DND-41 (cell line): ENCODE measurements at regions not wholly inside any gene's neighbourhood (a gene's known extent, or its start where the extent isn't known, plus 50 kb on each side); places are given as distances from the start of the nearest gene placed in this dataset.

ENCODE experiments used
- ATAC-seq: fragments of 200-7000 bp; cut with Tn5 transposase; 3 replicates; pipeline ENCODE4 v1.9.1; 2021; ENCODE audit warnings: low read depth; ENCODE audit not compliant: insufficient read depth
- DNase-seq: peaks from one replicate; pipeline ENCODE4 v3.0.0-alpha.2; 2020
- H2AFZ ChIP-seq: 2 replicates; pipeline ENCODE4 v1.6.0; 2012; ENCODE audit warnings: low read depth, low read length
- H3K27ac ChIP-seq: 2 replicates; pipeline ENCODE4 v1.5.1; 2012; ENCODE audit warnings: low read length, inconsistent platforms
- H3K27me3 ChIP-seq: fragments of 200-600 bp; sonication (generic); 2 replicates; pipeline ENCODE4 v1.6.0; 2012; ENCODE audit warnings: low read length, mild to moderate bottlenecking, inconsistent platforms; ENCODE audit not compliant: insufficient read depth, poor library complexity
- H3K36me3 ChIP-seq: 2 replicates; pipeline ENCODE4 v1.5.1; 2012; ENCODE audit warnings: low read length, inconsistent platforms; ENCODE audit not compliant: insufficient read depth
- H3K4me1 ChIP-seq: 2 replicates; pipeline ENCODE4 v1.5.1; 2012; ENCODE audit warnings: mild to moderate bottlenecking, low read length; ENCODE audit not compliant: insufficient read depth
- H3K4me2 ChIP-seq: 2 replicates; pipeline ENCODE4 v1.6.0; 2012; ENCODE audit warnings: mild to moderate bottlenecking, moderate library complexity, low read length, inconsistent platforms; ENCODE audit not compliant: insufficient read depth
- H3K4me3 ChIP-seq, 2 experiments: fragments of 200-600 bp in 1 of 2; shearing (Covaris generic) in 1 of 2; 2 replicates each; pipeline ENCODE4 v1.5.1; 2012 to 2016; ENCODE audit warnings: inconsistent platforms in 2 of 2, low read length in 2 of 2, mild to moderate bottlenecking in 2 of 2, low read depth in 1 of 2, moderate library complexity in 1 of 2
- H3K79me2 ChIP-seq: 2 replicates; pipeline ENCODE4 v1.6.0; 2012; ENCODE audit warnings: low read length, inconsistent platforms; ENCODE audit not compliant: insufficient read depth
- H3K9ac ChIP-seq: 2 replicates; pipeline ENCODE4 v1.6.0; 2012; ENCODE audit warnings: low read depth, mild to moderate bottlenecking, inconsistent platforms, low read length, moderate library complexity
- H3K9me3 ChIP-seq: 2 replicates; pipeline ENCODE4 v1.5.1; 2012; ENCODE audit warnings: low read length, moderate library complexity, mild to moderate bottlenecking, inconsistent platforms; ENCODE audit not compliant: insufficient read depth, severe bottlenecking
- H4K20me1 ChIP-seq: 2 replicates; pipeline ENCODE4 v1.6.0; 2012; ENCODE audit warnings: low read length; ENCODE audit not compliant: insufficient read depth
- EZH2 ChIP-seq: IDR thresholded peaks from 3 replicates; pipeline ENCODE4 v1.6.1; 2012; ENCODE audit warnings: borderline replicate concordance, low read depth, mild to moderate bottlenecking, moderate library complexity, low read length, inconsistent platforms; ENCODE audit not compliant: severe bottlenecking
- TF ChIP-seq, protein P1 (sequence below): IDR thresholded peaks from 2 replicates; pipeline ENCODE4 v1.5.1; 2012; ENCODE audit warnings: borderline replicate concordance, low read length, moderate library complexity, mild to moderate bottlenecking; ENCODE audit not compliant: poor library complexity, severe bottlenecking; ENCODE audit errors: extremely low read depth

DNA sequence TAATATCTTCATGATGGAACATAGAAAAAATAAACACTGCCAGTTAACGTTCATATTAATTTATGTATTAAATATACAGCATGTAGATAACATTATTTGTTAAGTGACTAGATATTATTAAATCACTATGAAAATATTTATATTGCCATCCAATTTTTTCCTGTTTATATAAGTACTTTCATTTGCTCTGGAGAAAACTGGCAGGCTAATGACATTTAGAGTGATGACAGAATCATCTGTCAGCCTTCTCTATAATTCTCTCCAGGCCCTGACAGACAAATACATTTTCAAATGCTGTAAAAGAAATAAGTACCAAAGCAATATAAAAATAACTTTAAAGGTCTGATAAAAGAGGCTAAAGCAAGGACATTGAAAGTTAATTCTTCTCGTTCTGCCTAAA lies 2556.7 kb upstream of the PCDH20 start:
- no peak overlapping the region for H3K4me3 ChIP-seq
- no peak overlapping the region for H3K4me2 ChIP-seq
- H3K9ac ChIP-seq: no peak overlapping the region
- TF ChIP-seq, protein P1, sequence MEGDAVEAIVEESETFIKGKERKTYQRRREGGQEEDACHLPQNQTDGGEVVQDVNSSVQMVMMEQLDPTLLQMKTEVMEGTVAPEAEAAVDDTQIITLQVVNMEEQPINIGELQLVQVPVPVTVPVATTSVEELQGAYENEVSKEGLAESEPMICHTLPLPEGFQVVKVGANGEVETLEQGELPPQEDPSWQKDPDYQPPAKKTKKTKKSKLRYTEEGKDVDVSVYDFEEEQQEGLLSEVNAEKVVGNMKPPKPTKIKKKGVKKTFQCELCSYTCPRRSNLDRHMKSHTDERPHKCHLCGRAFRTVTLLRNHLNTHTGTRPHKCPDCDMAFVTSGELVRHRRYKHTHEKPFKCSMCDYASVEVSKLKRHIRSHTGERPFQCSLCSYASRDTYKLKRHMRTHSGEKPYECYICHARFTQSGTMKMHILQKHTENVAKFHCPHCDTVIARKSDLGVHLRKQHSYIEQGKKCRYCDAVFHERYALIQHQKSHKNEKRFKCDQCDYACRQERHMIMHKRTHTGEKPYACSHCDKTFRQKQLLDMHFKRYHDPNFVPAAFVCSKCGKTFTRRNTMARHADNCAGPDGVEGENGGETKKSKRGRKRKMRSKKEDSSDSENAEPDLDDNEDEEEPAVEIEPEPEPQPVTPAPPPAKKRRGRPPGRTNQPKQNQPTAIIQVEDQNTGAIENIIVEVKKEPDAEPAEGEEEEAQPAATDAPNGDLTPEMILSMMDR: no peak
- TF ChIP-seq EZH2: no peak
- H3K9me3 ChIP-seq: no peaks in the 10 kb centered on the region
- ATAC-seq (no peak), DNase-seq (no peak)
- H3K27me3 ChIP-seq: no peaks in the 10 kb centered on the region
- H3K79me2 ChIP-seq: no peaks in the 10 kb centered on the region
- no peak overlapping the region for H3K27ac ChIP-seq
- no peaks in the 10 kb centered on the region for H4K20me1 ChIP-seq
- H2AFZ ChIP-seq: no peak overlapping the region
- H3K4me1 ChIP-seq: no peaks in the 10 kb centered on the region
- H3K36me3 ChIP-seq: no peaks in the 10 kb centered on the region

DNA sequence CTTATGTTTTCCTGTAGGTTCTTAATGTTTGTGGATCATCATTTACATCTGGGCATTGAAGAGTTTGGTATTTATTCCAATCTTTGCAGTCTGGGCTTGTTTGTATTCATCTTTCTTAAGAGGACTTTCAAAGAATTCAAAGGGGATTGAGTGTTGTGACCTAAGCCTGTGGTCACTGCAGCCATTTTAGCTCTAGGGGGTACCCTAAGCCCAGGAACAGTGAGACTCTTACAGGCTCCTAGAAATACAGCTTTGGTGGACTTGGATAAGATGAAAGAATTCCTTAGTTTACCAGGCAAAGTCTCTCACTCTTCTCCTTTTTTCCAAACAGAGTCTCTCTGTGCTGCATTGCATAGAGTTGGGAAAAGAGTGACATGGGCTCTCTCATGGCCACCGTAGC lies 2539.0 kb upstream of the PCDH20 start:
- Histone ChIP-seq H3K4me3 (no peak overlapping the region), H3K9ac (no peak overlapping the region), H3K27ac (no peak overlapping the region), H4K20me1 (no peaks in the 10 kb centered on the region), H2AFZ (no peak overlapping the region), H3K36me3 (no peaks in the 10 kb centered on the region), H3K79me2 (no peaks in the 10 kb centered on the region), H3K9me3 (no peaks in the 10 kb centered on the region), H3K4me1 (no peaks in the 10 kb centered on the region), H3K4me2 (no peak overlapping the region), H3K27me3 (no peaks in the 10 kb centered on the region)
- DNase-seq: no peak
- ATAC-seq: no peak
- TF ChIP-seq, protein P1: no peak
- TF ChIP-seq EZH2: no peak

DNA sequence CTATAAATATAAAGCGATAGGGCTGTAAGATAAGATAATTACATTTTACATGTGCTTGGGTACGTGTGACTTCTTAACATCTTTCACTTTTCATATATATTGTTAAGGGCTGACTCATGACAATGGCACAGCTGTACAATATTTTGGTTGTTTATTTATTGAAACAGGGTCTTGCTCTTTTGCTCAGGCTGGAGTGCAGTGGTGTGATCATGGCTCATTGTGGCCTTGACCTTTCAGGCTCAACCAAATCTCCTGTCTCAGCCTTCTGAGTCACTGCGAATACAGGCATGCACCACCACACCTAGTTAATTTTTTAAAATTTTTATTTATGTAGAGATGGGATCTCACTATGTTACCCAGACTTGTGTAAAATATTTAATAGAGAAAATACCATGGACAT lies 2532.4 kb upstream of the PCDH20 start:
- no peak overlapping the region for H3K4me3 ChIP-seq
- no peaks in the 10 kb centered on the region for H3K4me1 ChIP-seq
- TF ChIP-seq EZH2: no peak
- ATAC-seq (no peak), DNase-seq (no peak)
- no peak overlapping the region for H3K4me2 ChIP-seq
- H3K36me3 ChIP-seq: no peaks in the 10 kb centered on the region
- H3K27me3 ChIP-seq: no peaks in the 10 kb centered on the region
- no peak overlapping the region for H3K27ac ChIP-seq
- no peaks in the 10 kb centered on the region for H3K79me2 ChIP-seq
- H3K9me3 ChIP-seq: no peaks in the 10 kb centered on the region
- no peak overlapping the region for H3K9ac ChIP-seq
- no peak overlapping the region for H2AFZ ChIP-seq
- no peaks in the 10 kb centered on the region for H4K20me1 ChIP-seq

DNA sequence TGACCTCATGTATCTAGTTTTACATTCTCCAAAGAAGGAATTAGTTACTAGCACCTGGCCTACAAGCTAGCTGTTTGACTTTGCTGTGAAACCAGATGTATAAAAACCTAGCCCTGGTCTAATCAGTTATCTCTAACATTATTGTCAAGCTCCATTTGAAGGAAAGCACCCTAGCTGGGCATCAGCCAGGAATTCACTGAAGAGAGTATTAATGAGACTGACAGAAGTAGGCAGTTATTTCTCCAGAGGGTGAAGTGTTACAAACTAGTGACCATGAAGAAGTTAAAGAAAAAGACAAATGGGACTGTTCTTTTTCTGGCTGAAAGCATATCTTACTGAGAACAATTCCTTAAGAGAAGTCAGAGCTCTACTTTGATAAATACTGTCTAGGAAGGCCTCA lies 2529.3 kb upstream of the PCDH20 start:
- Histone ChIP-seq H3K9ac (no peak overlapping the region), H4K20me1 (no peaks in the 10 kb centered on the region), H3K27me3 (no peaks in the 10 kb centered on the region), H2AFZ (no peak overlapping the region), H3K27ac (no peak overlapping the region), H3K4me2 (no peak overlapping the region), H3K9me3 (no peaks in the 10 kb centered on the region), H3K36me3 (no peaks in the 10 kb centered on the region), H3K4me3 (no peak overlapping the region), H3K79me2 (no peaks in the 10 kb centered on the region), H3K4me1 (no peaks in the 10 kb centered on the region)
- no peak for ATAC-seq
- TF ChIP-seq, protein P1: no peak
- TF ChIP-seq EZH2: no peak
- DNase-seq: no peak
